Thymus (tissue), 11 donors: ENCODE measurements at regions not wholly inside any gene's neighbourhood (a gene's known extent, or its start where the extent isn't known, plus 50 kb on each side); places are given as distances from the start of the nearest gene placed in this dataset.

Source experiments
- DNase-seq, 9 donors: peaks; one replicate each; pipeline ENCODE4 v3.0.0-alpha.2; 2013; ENCODE audit warnings: low spot score in 9 of 9, low read depth in 6 of 9, missing footprints in 1 of 9
- H3K27ac ChIP-seq, 2 donors: one replicate each; pipeline ENCODE4 v1.5.1; 2013; ENCODE audit warnings: control low read depth in 1 of 2, low read depth in 1 of 2, low read length in 1 of 2, mild to moderate bottlenecking in 1 of 2, moderate library complexity in 1 of 2
- H3K27me3 ChIP-seq, 2 donors: one replicate each; pipeline ENCODE4 v1.5.1; 2013; ENCODE audit warnings: low read length in 1 of 2; ENCODE audit not compliant: control insufficient read depth in 2 of 2, insufficient read depth in 1 of 2
- H3K36me3 ChIP-seq, 2 donors: one replicate each; pipeline ENCODE4 v1.5.1; 2013; ENCODE audit warnings: low read length in 1 of 2, mild to moderate bottlenecking in 1 of 2, moderate library complexity in 1 of 2; ENCODE audit not compliant: control insufficient read depth in 2 of 2, insufficient read depth in 2 of 2
- H3K4me1 ChIP-seq, 2 donors: one replicate each; pipeline ENCODE4 v1.5.1; 2013; ENCODE audit warnings: low read length in 2 of 2; ENCODE audit not compliant: control insufficient read depth in 2 of 2, insufficient read depth in 2 of 2
- H3K4me3 ChIP-seq, 2 donors: one replicate each; pipeline ENCODE4 v1.5.1; 2013; ENCODE audit warnings: low read length in 2 of 2, control low read depth in 1 of 2, mild to moderate bottlenecking in 1 of 2
- H3K9me3 ChIP-seq, 2 donors: one replicate each; pipeline ENCODE4 v1.5.1; 2013; ENCODE audit warnings: low read length in 1 of 2, mild to moderate bottlenecking in 1 of 2; ENCODE audit not compliant: control insufficient read depth in 2 of 2, insufficient read depth in 1 of 2
- WGBS: extraction: QIAGEN DNeasy Blood & Tissue Kit; methylation state at CpG from one replicate; pipeline ENCODE4 v1.1.7; 2013; 5-methylcytosine and 5-hydroxymethylcytosine counted together
- donor health status: healthy.

- Histone ChIP-seq H3K4me1 (no peaks in the 10 kb centered on the region), H3K4me3 (no peak overlapping the region), H3K27ac (no peak overlapping the region), H3K27me3 (no peaks in the 10 kb centered on the region), H3K36me3 (no peaks in the 10 kb centered on the region), H3K9me3 (no peaks in the 10 kb centered on the region)
- DNase-seq = no peak
- WGBS = 96% methylated on average over 2 of the region's 2 CpGs
These were observed 1145.5 kb upstream of the PCDH10 start for GRCh38 chr4:132003593-132003992.

DNA sequence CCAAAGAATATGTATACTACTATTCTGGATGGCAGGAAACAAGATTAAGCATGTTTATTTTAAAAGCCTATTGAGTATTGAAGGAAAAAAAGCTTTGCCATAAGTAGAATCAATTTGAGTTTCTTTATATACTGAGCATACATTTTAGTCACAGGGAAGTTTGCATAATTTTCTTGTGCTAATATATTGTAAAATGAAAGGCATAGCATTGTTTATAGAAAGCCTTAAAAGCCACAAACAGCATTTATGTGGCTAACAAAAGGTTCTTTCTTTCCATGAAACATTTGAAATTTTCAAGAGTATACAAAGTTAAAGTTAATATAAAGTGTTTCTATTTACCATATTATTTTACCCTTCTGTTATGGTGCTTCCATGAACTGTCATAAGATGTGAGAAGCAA lies 1133.8 kb upstream of the PCDH10 start:
- peaks cover 0 to 5% of the 10 kb centered on the region in 2 donors for H3K9me3 ChIP-seq
- H3K4me3 ChIP-seq = no peak overlapping the region
- no peaks in the 10 kb centered on the region for H3K27me3 ChIP-seq
- no peak for DNase-seq
- no peaks in the 10 kb centered on the region for H3K4me1 ChIP-seq
- H3K27ac ChIP-seq = no peak overlapping the region
- no peaks in the 10 kb centered on the region for H3K36me3 ChIP-seq

GRCh38 chr4:132016703-132017350 lies 1132.3 kb upstream of the PCDH10 start:
- DNase-seq = no peak
- Histone ChIP-seq H3K4me1 (no peaks in the 10 kb centered on the region), H3K4me3 (no peak overlapping the region), H3K27me3 (no peaks in the 10 kb centered on the region), H3K27ac (no peak overlapping the region), H3K36me3 (no peaks in the 10 kb centered on the region), H3K9me3 (no peaks in the 10 kb centered on the region)
- WGBS = 97% methylated on average over 2 of the region's 2 CpGs

- WGBS = 74% methylated on average over 4 of the region's 4 CpGs
- no peaks in the 10 kb centered on the region for H3K9me3 ChIP-seq
- H3K27me3 ChIP-seq = no peaks in the 10 kb centered on the region
- no peaks in the 10 kb centered on the region for H3K4me1 ChIP-seq
- DNase-seq = no peak
- no peak overlapping the region for H3K4me3 ChIP-seq
- no peaks in the 10 kb centered on the region for H3K36me3 ChIP-seq
- H3K27ac ChIP-seq = no peak overlapping the region
These were observed 1122.9 kb upstream of the PCDH10 start for GRCh38 chr4:132026166-132026565.

DNA sequence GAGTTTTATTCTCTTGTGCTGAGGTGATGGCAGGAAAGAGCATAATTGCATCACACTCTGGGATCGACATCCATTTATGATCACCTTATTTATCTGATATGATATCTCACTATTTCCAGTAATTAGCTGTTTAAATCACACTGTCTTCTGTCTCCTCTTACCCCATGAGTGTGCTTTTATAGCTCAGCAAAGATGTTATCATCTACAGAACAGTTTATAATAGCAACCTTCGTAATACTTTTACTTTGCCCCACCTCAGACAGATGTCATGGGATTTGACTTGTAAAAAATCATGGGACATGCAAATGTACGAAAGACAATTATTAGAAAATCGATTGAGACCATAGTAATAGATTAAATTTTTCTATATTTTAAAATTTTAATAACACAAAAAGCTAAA lies 1122.3 kb upstream of the PCDH10 start:
- no peaks in the 10 kb centered on the region for H3K36me3 ChIP-seq
- no peak overlapping the region for H3K27ac ChIP-seq
- H3K9me3 ChIP-seq = no peaks in the 10 kb centered on the region
- no peak for DNase-seq
- H3K4me1 ChIP-seq = no peaks in the 10 kb centered on the region
- WGBS = 92% methylated on average over 4 of the region's 4 CpGs
- H3K4me3 ChIP-seq = no peak overlapping the region
- no peaks in the 10 kb centered on the region for H3K27me3 ChIP-seq

DNA sequence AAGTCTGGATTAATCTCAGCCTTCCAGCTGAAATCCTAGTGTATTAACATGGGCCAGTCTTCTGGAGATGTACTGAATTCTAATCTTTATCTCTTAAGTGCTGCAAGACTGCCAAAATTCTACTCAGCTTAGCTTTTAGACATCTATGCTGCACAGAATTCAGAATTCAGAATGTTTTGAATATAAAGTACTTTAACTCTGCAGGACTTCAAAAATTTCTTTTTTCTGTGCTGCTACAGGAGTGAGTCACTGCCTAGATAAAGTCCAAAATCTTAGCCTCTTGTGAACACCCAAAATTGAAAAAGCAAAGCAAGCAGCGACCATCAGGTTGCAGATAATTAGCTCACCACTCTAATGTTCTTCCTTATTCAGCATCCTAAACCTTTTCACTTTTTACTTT lies 1092.6 kb upstream of the PCDH10 start:
- 97% methylated on average over 1 of the region's 1 CpG for WGBS
- Histone ChIP-seq H3K36me3 (no peaks in the 10 kb centered on the region), H3K27ac (no peak overlapping the region), H3K27me3 (no peaks in the 10 kb centered on the region), H3K9me3 (peaks cover 0 to 9% of the 10 kb centered on the region in 2 donors), H3K4me3 (no peak overlapping the region), H3K4me1 (no peaks in the 10 kb centered on the region)
- no peak for DNase-seq

- H3K36me3 ChIP-seq = no peaks in the 10 kb centered on the region
- WGBS = 97% methylated on average over 1 of the region's 1 CpG
These were observed 1089.9 kb upstream of the PCDH10 start for GRCh38 chr4:132059227-132059626.

DNA sequence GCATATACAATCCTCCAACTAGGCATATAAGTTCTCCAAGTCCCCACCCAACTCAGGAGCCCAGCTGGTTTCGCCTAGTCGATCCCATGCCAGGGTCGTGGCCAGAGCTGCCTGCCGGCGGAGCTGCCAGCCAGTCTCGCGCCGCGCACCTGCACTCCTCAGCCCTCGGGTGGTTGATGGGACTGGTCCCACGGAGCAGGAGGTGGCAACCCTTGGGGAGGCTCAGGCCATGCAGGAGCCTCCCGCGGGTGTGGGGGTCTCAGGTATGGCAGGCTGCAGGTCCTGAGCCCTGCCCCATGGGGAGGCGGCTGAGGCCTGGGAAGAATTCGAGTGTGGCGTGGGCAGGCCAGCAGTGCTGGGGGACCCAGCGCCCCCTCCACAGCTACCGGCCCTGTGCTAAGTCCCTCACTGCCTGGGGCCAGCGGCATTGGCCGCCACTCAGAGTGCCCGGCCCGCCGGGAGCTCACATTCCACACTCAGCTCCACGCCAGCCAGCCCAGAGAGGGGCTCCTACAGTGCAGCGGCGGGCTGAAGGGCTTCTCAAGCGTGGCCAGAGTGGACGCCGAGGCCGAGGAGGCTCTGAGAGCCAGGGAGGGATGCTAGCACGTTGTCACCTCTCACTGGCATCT lies 1086.4 kb upstream of the PCDH10 start:
- Histone ChIP-seq H3K27me3 (no peaks in the 10 kb centered on the region), H3K27ac (no peak overlapping the region), H3K9me3 (peaks cover 0 to 18% of the 10 kb centered on the region in 2 donors), H3K36me3 (no peaks in the 10 kb centered on the region), H3K4me1 (no peaks in the 10 kb centered on the region), H3K4me3 (no peak overlapping the region)
- no peak for DNase-seq
- WGBS = 98% methylated on average over 31 of the region's 31 CpGs

More at GRCh38 chr4:132059227-132059626, 1089.9 kb upstream of the PCDH10 start:
- Histone ChIP-seq H3K9me3 (peaks cover 0 to 18% of the 10 kb centered on the region in 2 donors), H3K27me3 (no peaks in the 10 kb centered on the region), H3K4me1 (no peaks in the 10 kb centered on the region), H3K27ac (no peak overlapping the region), H3K4me3 (no peak overlapping the region)
- no peak for DNase-seq

GRCh38 chr4:132063829-132064228 lies 1085.3 kb upstream of the PCDH10 start:
- H3K27me3 ChIP-seq = no peaks in the 10 kb centered on the region
- WGBS = 44% methylated on average over 1 of the region's 1 CpG
- H3K36me3 ChIP-seq = no peaks in the 10 kb centered on the region
- no peaks in the 10 kb centered on the region for H3K4me1 ChIP-seq
- H3K4me3 ChIP-seq = no peak overlapping the region
- DNase-seq = no peak
- peaks cover 0 to 9% of the 10 kb centered on the region in 2 donors for H3K9me3 ChIP-seq
- H3K27ac ChIP-seq = no peak overlapping the region
